ENCODE measurements at regions not wholly inside any gene's neighbourhood (a gene's known extent, or its start where the extent isn't known, plus 50 kb on each side); places are given as distances from the start of the nearest gene placed in this dataset.

GRCh38 chr5:106677057-106677456, 993.7 kb downstream of the EFNA5 start:
- no peak for DNase-seq (ENCODE audit: low spot score)
- TF ChIP-seq, protein P1, sequence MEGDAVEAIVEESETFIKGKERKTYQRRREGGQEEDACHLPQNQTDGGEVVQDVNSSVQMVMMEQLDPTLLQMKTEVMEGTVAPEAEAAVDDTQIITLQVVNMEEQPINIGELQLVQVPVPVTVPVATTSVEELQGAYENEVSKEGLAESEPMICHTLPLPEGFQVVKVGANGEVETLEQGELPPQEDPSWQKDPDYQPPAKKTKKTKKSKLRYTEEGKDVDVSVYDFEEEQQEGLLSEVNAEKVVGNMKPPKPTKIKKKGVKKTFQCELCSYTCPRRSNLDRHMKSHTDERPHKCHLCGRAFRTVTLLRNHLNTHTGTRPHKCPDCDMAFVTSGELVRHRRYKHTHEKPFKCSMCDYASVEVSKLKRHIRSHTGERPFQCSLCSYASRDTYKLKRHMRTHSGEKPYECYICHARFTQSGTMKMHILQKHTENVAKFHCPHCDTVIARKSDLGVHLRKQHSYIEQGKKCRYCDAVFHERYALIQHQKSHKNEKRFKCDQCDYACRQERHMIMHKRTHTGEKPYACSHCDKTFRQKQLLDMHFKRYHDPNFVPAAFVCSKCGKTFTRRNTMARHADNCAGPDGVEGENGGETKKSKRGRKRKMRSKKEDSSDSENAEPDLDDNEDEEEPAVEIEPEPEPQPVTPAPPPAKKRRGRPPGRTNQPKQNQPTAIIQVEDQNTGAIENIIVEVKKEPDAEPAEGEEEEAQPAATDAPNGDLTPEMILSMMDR (IDR thresholded peaks at IDR 0.05; ENCODE audit: extremely low read depth, missing control alignments), result no peak

DNA sequence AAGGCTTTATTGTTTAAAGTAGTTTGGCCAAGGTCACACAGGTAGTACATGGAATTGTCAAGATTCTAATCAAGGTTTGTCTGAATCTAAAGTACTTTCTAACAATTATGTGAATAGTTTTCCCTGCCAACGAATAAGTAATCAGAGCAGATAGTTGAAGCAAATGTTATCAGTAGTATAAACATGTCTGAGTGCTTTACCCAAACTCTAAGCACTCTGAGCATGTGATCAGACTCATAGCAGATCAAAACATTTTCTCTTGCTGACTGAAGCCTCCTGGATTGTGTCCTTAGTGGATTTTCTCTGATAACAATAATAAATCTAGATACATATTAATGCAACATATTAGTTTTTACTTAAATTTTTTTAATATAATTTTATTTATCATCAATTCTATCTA, 995.0 kb downstream of the EFNA5 start:
- DNase-seq (ENCODE audit: low spot score), result no peak
- TF ChIP-seq, protein P1 (IDR thresholded peaks at IDR 0.05; ENCODE audit: extremely low read depth, missing control alignments), result no peak

DNA sequence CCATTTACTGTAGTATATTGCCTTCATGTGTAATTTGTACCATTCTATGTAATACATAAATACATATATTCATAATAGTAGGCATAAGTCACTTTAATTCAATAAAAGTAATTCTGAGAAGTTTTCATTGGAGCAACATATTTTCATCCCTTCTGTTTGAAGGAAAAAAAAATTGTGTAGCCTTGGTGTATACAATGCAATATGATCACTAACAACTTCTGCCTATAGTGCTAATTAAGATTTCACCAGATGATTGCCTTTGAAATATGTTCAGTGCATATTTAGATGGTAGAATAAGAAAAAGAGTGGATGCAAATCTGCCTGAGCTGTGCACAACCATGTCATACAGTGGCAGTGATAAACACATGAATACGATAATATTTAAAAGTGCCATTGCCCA, 996.8 kb downstream of the EFNA5 start:
- TF ChIP-seq, protein P1 (IDR thresholded peaks at IDR 0.05; ENCODE audit: extremely low read depth, missing control alignments), result no peak
- DNase-seq (ENCODE audit: low spot score), result no peak

GRCh38 chr5:106661866-106662265, 1008.9 kb downstream of the EFNA5 start:
- TF ChIP-seq, protein P1 (IDR thresholded peaks at IDR 0.05; ENCODE audit: extremely low read depth, missing control alignments), result no peak

GRCh38 chr5:106660681-106661080, 1010.1 kb downstream of the EFNA5 start:
- no peak for DNase-seq (ENCODE audit: low spot score)
- TF ChIP-seq, protein P1 (IDR thresholded peaks at IDR 0.05; ENCODE audit: extremely low read depth, missing control alignments), result no peak

More at GRCh38 chr5:106661866-106662265, 1008.9 kb downstream of the EFNA5 start:
- DNase-seq (ENCODE audit: low spot score), result no peak

DNA sequence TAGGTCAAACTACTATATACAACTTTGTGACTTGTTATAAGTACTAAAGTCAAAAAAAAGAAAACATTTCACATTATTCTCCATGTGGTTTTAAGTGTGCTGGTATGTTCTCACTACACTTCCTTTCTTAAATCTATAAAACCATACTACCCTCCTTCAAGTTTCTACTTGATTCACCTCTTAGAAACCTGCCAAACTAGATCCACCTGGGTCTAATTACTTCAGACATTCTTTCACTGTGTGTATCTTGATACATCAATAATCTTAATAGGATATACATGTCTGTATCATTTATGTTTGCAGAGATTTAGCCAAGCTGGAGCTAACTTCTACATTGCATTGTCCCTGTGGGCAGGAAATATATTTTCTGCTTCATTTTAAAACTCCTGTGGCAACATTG, 1012.6 kb downstream of the EFNA5 start:
- TF ChIP-seq, protein P1 (IDR thresholded peaks at IDR 0.05; ENCODE audit: extremely low read depth, missing control alignments), result no peak
- no peak for DNase-seq (ENCODE audit: low spot score)

DNA sequence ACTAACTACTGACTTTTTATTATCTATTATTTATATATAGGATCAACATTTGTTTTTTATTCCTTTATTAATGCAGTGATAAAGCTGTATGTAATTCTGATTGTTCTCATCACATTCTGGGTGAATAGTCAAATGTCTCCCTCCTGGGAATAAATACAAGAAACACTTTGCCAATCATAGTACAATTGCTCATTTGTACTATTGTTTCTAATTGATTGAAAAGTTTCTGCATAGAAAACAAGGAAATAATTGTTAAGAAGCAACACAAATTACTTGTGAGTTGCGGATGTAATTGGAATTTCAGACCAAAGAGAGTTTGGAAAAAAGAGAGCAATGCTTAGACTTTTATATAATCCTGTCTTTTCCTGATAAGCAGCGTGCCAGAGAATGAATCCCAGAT, 1013.9 kb downstream of the EFNA5 start:
- TF ChIP-seq, protein P1 (IDR thresholded peaks at IDR 0.05; ENCODE audit: extremely low read depth, missing control alignments), result no peak
- no peak for DNase-seq (ENCODE audit: low spot score)
